ENCODE measurements at regions not wholly inside any gene's neighbourhood (a gene's known extent, or its start where the extent isn't known, plus 50 kb on each side); places are given as distances from the start of the nearest gene placed in this dataset.

- no TSS peak for BruUV-seq (replicated peaks)
- Histone ChIP-seq H3K4me3 (replicated peaks in 1 of 3; ENCODE audit: insufficient read depth in 1 of 3, low read depth in 1 of 3, low read length in 3 of 3) (no peak overlapping the region), H2AFZ (ENCODE audit: low read depth, low read length) (no peak overlapping the region), H3K9me1 (replicated peaks; ENCODE audit: control insufficient read depth, extremely low read depth, insufficient read depth, low read length) (no peaks in the 10 kb centered on the region), H4K20me1 (replicated peaks; ENCODE audit: control insufficient read depth, extremely low read depth, insufficient read depth, low read length) (no peaks in the 10 kb centered on the region), H3K4me1 (ENCODE audit: control insufficient read depth, extremely low read depth, insufficient read depth, low read length) (no peaks in the 10 kb centered on the region), H3K27ac (ENCODE audit: insufficient read depth, low read depth, low read length) (no peak overlapping the region), H3K36me3 (ENCODE audit: control insufficient read depth in 2 of 2, extremely low read depth in 1 of 2, insufficient read depth in 2 of 2, low read length in 2 of 2) (no peaks in the 10 kb centered on the region), H3K79me2 (ENCODE audit: control insufficient read depth, insufficient read depth, low read length) (no peaks in the 10 kb centered on the region), H3K27me3 (ENCODE audit: control insufficient read depth in 2 of 2, insufficient read depth in 2 of 2, low read length in 2 of 2) (no peaks in the 10 kb centered on the region), H3K9me3 (replicated peaks; ENCODE audit: control insufficient read depth, insufficient read depth, low read length) (no peaks in the 10 kb centered on the region), H3K4me2 (ENCODE audit: insufficient read depth, low read length) (no peak overlapping the region), H3K9ac (replicated peaks; ENCODE audit: extremely low read depth, insufficient read depth, low read length) (no peak overlapping the region)
- intact Hi-C loops (cut with micrococcal nuclease) (no loop called here), dilution Hi-C loops (cut with MboI; ENCODE audit: extremely low pct_ligation_motif_present, low sequenced_read_pairs) (no loop called here)
- FAIRE-seq = no peak
- TF ChIP-seq MAX (IDR thresholded peaks at IDR 0.05; ENCODE audit: insufficient read depth, insufficient read length) (no peak), MYC (IDR thresholded peaks at IDR 0.05; ENCODE audit: low read depth, low read length) (no peak), EZH2 (IDR thresholded peaks at IDR 0.05; ENCODE audit: borderline replicate concordance, low read depth, low read length, severe bottlenecking) (no peak), JUN (IDR thresholded peaks at IDR 0.05; ENCODE audit: borderline replicate concordance, insufficient read depth, insufficient read length, low read depth) (no peak), CTCF (IDR thresholded peaks at IDR 0.05; ENCODE audit: extremely low read depth in 1 of 2, insufficient read depth in 1 of 2, low read depth in 1 of 2, low read length in 2 of 2) (no peak), POLR2A (IDR thresholded peaks at IDR 0.05; ENCODE audit: low read depth, low read length) (no peak), FOS (IDR thresholded peaks at IDR 0.05; ENCODE audit: borderline replicate concordance, insufficient read depth, low read length) (no peak), GATA2 (IDR thresholded peaks at IDR 0.05; ENCODE audit: insufficient read depth, insufficient read length, low read depth, low read length) (no peak), POLR2AphosphoS5 (IDR thresholded peaks at IDR 0.05; ENCODE audit: insufficient read depth, low read depth, low read length) (no peak)
- no peak for DNase-seq (ENCODE audit: low read depth, low spot score)
- POLR2A ChIA-PET = no interaction called here
- CTCF ChIA-PET = no interaction called here
These were observed 76.8 kb upstream of the SLC14A2 start for GRCh38 chr18:45538444-45538843.

Data from endothelial cell of umbilical vein (primary cell).